Left cardiac atrium (tissue), 4 donors: ENCODE measurements at regions not wholly inside any gene's neighbourhood (a gene's known extent, or its start where the extent isn't known, plus 50 kb on each side); places are given as distances from the start of the nearest gene placed in this dataset.

Source experiments
- ATAC-seq, 2 donors: fragments of 200-7000 bp; cut with Tn5 transposase; one replicate each; pipeline ENCODE4 v1.9.1; 2020; ENCODE audit warnings: mild to moderate bottlenecking in 2 of 2, moderate library complexity in 2 of 2
- DNase-seq: peaks from one replicate; pipeline ENCODE4 v3.0.0-alpha.2; 2020
- intact Hi-C, 2 donors: fragments of 100-400 bp; cut with DNase I; formaldehyde crosslinking; loops; one replicate each; pipeline versions ENCODE4 v1.14.1 to v1.15.1; 2022 to 2023
- donor health status: DM: no; HTN: yes; CAD: no.
- donor health status: DM: no; HTN: yes; CAD: no; lungs with severe emphysema.
- donor health status: DM: yes; HTN: yes; CAD: no.
- donor health status: Dilated cardiomyopathy.

DNA sequence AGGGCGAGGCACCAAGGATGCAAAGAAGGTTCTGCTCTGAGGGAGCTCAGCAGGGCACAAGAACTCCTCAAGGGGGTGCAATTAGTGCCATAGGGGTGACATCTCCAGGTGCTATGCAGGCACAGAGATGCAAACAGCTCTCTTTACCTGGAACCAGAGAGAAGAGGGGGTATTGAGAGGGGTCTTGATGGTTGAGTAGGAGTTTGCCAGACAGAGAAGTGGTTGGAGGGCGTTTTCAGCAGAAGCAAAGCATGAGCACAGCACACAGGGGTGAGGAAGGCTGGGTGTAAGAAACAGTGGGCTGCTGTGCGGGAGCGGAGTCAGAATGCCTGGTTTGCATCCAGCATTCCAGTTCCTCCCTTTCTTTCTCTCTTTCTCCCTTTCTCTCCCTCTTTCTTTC is 81.8 kb upstream of the LHX1 start:
- ATAC-seq = no peak
- DNase-seq = no peak
- intact Hi-C loops = loop anchor here in 1 of 2 donors (10.0 kb wide), 1 partner anchor 59 kb away; no protein-coding TSS in a partner anchor

GRCh38 chr17:36856222-36856621 is 81.1 kb upstream of the LHX1 start:
- DNase-seq (no peak), ATAC-seq (no peak)
- intact Hi-C loops = loop anchor here in 1 of 2 donors (10.0 kb wide), 1 partner anchor 59 kb away; no protein-coding TSS in a partner anchor

DNA sequence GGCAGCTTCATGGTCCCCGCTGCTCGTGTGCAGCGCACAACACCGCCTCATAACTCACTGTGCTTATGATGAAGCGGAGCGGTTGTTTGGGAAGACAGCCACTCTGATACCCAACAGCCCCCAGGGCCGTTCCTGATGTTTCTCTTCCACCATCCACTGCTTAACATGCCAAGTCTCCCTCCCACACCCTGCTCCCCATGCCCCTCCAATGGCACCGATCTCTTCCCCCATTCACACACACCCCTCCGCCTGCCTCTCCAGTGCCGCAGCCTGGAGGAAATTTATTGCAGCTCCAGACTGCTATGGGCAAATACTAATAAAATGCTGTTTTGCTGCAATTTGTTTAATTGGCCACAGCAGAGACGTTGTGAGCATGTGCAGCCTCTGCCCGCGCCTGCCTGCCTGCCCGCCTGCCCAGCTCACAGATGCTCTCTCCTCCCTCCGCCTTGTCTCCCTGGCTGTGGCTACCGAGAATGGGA is 80.3 kb upstream of the LHX1 start:
- intact Hi-C loops = loop anchor here in 1 of 2 donors (10.0 kb wide), 1 partner anchor 58 kb away; no protein-coding TSS in a partner anchor
- ATAC-seq = no peak
- DNase-seq = no peak

GRCh38 chr17:36857698-36858097 is 79.6 kb upstream of the LHX1 start:
- no peak for ATAC-seq
- intact Hi-C loops = loop anchor here in 1 of 2 donors (10.0 kb wide), 1 partner anchor 57 kb away; no protein-coding TSS in a partner anchor
- no peak for DNase-seq

GRCh38 chr17:36858119-36859002 is 78.9 kb upstream of the LHX1 start:
- ATAC-seq (no peak), DNase-seq (no peak)
- intact Hi-C loops = loop anchor here in 1 of 2 donors (10.0 kb wide), 1 partner anchor 56 kb away; no protein-coding TSS in a partner anchor

DNA sequence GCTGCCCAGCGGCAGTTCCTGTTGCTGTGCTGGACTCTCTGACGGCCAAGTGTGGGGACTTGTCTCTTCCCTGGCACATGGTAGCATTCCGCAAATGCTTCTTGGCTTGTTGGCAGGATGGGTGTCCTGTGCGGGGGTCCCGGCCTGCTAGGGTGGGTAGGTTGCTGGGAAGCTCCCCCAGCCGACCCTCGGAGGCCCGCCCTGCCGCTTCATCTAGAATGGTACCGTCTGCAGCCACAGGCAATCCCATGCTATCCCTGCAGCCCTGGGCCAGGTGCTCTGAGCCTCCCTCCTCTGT is 78.3 kb upstream of the LHX1 start:
- no peak for ATAC-seq
- intact Hi-C loops = loop anchor here in 1 of 2 donors (10.0 kb wide), 1 partner anchor 56 kb away; no protein-coding TSS in a partner anchor
- no peak for DNase-seq

- intact Hi-C loops = loop anchor here in 1 of 2 donors (10.0 kb wide), 1 partner anchor 55 kb away; no protein-coding TSS in a partner anchor
- DNase-seq = no peak
- ATAC-seq = no peak
These were observed 77.6 kb upstream of the LHX1 start for GRCh38 chr17:36859706-36860105.

DNA sequence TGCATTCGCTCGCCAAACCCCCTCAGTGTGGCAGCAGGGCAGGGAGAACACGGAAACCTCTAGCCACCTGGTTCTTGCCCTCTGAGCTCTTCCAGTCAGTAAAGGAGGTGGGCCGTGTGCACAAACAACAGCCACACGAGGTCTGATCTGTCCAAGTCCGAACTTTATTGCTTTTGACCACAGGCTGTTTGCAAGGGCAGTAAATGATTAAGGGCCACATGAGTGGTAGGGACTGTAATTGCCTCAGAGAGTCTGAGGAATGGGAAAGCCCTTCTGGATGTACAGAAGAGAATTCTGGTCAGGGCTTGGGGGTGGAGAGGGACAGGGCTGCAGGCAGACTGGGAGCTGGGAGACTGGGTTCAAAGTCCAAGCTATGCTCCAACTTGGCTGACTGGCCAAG is 75.7 kb upstream of the LHX1 start:
- no peak for DNase-seq
- intact Hi-C loops = no loop called here
- ATAC-seq = no peak

DNA sequence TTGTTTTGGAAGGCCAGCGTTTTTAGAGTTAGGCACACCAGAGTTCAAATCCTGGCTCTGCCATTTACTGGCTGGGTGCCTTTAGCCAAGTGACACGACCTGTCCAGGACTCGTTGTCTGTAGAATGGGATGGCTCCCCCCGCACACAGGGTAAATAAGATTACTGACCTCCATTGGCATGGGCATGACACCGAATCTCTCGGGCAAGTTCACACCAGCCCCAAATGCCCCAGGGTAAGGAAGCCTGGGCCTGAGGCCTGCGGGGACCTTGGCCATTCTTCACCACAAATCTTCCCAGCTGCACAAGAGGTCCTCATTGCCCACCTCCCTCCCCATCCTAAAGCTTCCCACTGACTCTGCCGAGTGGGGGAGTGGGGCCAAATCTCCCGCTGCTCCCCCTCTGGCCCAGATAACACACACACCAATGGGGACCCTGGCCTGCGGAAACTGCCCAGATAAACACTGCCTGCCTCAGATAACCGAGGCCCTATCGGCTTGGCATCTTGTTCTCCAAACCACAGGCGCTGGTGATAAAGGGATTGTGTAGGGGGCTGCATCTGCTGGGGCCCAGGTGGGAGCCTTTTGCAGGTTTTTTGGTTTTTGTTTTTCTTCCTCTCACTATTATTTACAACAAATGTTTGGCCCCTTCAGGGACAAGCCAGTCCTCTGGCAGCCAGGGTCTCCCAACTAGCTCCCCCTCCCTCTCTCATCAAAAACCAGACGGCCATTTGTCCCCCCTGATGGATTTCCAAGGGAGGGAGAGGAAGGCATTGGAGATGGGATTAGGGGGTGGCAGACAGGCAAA is 75.0 kb upstream of the LHX1 start:
- ATAC-seq (no peak), DNase-seq (no peak)
- intact Hi-C loops = no loop called here

- ATAC-seq = no peak
- intact Hi-C loops = no loop called here
- no peak for DNase-seq
These were observed 74.1 kb upstream of the LHX1 start for GRCh38 chr17:36863131-36863530.

DNA sequence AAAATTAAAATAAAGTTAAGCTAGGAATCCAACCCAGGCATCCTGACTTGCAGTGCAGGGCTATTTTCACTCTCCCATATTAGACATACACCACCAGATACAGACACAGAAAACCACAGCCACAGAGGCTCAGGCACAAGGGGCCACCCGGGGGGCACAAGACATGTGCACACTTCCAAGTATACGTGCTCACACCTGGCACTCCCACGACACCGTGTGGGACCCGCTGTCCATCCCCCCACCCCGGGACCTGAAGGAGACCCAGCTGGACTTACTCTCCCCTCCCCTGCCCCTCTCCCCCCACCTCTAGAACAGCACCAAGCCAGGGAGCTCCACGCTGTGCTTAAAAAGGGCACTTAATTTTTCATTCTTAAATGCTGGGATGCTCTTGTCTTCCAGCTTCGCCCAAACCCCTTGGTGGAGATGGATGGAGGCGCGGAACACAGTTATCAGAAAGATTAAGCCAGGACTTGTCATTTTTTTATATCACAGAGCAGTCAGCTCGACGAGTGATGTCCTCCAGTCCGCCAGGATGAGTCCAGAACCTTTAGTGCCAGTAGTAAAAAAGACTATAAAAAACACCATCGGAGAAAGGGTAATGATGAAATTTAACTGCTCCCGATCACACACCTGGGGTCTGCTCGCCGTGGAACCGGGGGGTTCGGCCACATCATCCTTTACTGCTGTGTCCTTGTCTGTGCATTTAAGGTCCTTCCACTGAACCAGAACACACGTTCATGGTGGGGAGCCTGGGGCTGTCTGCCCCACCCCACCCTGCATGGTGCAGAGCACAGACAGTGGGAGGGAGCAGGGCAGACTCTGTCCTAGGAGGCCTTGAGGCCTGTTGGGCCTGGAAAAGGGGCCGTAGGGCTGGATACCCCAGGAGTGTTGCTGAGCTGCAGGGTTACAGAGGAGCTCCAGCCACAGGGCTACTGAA is 73.3 kb upstream of the LHX1 start:
- intact Hi-C loops = no loop called here
- DNase-seq = no peak
- no peak for ATAC-seq

DNA sequence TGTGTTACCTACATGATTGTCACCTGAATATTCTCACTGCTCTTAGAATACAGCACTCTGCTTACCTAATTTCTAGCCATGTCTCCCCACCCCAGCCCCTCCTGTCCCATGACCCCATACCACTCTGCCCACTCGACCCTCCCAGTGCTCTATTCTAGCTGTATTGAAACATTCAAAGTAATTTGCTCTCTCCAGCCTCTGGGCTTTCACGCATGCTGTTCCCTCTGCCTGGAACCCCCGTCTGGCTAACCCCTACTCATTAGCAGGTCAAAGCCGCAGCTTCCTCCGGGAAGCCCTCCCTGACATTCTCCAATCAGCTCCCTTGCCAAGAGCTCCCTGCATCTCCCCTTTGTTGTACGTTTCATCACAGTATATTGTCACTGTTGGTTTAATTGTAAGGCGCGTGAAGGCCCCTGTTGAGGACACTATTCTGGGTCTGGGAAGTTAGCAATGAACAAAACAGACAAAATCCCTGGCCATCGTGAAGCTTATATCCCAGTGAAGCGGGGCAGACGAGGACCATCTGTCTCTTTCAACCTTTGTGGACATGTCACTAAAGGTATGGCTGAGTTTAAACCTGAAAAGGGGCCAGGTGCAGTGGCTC is 72.3 kb upstream of the LHX1 start:
- ATAC-seq = no peak
- DNase-seq = no peak
- intact Hi-C loops = no loop called here

DNA sequence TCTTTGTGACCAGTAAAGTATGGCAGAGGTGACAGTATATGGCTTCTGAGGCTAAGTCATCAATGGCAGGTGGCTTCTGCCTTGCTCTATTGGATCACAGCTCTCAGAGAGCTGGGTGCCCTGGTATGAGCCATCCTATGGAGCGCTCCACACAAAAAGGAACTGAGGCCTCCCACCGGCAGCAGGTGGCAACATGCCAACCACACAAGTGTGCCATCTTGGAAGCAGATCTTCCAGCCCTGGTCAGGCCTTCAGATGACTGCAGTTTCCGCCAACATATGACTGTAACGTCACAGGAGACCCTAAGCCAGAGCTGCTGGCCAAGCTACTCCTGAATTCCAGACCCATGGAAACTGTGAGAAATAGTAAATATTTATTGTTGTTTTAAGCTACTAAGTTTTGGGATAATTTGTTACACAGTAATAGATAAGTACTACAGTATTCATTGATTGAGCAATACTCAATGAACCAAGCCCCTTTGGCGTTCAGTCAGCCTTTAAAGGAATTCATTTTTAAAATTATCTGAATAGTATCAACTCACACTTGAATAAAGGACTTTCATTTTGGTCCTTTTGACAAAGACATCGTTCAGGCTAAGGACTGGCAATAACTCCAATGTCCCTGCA is 69.4 kb upstream of the LHX1 start:
- no peak for DNase-seq
- no peak for ATAC-seq
- intact Hi-C loops = no loop called here

DNA sequence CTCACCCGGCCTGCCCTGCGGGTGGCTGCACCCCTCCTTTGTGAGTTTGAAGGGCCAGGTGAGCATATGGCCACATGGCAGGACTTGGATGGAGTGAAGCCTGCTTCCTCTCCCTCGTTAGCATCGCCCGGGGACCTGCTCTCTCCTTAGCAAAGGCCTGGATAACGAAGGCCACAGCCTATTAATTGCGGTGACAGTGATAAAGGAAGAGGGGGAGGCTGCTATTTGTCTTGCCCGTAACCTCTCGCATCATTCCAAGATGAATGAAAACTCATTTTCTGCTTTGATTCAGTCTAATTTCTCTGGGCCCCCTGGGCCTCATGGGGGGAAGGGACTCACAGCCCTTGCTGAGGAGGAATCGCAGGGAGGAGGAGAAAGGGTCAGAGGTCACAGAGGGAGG is 68.5 kb upstream of the LHX1 start:
- intact Hi-C loops = no loop called here
- ATAC-seq (no peak), DNase-seq (no peak)

- ATAC-seq (no peak), DNase-seq (no peak)
- intact Hi-C loops = no loop called here
These were observed 67.8 kb upstream of the LHX1 start for GRCh38 chr17:36869441-36869840.

DNA sequence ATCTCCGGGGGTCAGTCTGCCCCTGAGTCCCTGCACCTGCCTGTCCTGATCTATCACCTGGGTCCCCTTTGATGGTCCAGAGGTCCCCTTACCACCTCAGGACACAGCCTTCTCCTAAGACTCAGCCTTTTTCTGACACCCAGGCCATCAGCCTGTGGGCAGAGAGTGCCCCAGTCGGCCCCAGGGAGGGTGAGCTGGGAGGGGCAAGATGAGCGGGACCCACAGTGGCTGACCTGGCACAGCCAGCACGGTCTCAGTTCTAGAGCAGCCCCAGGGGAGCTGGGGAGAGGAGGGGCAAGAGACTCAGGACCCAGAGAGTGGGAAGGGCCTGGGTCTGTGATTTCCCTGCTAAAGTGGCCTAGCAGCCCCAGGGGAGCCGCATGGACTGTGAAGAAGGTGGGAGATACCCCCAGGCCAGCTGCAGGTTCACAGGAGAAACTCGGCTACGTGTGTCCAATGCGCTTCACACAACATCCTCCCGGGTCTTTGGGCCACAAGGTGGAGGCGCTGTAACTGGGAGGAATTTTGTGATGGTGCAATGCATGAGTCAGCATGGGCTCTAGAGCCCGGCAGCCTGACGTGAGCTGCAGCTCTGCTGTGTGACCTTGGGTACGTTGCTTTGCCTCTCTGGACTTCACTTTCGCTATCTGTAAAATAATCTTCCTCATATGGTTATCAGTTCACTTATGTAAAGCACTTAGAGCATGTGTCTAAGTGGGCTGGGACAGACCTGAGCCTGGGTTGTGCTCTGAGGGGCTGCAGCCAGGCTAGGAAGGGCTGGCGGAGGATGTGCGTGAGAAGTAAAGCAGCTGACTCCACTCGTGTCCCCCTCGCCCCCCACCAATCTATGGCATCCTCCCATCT is 67.2 kb upstream of the LHX1 start:
- no peak for ATAC-seq
- intact Hi-C loops = no loop called here
- DNase-seq = no peak

DNA sequence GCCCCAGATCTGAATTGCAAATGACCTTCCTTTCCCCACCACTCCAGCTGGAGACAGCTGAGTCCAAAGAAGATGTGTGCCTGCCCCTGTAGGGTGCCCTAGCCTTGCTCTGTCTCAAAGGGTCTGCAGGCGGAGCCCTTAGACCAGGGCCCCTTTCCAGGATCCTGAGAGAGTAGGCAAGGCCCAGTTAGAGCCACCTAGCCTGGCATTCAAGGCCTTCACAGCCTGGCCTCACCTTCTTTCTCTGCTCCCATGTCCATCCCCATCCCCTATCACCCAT is 66.6 kb upstream of the LHX1 start:
- no peak for ATAC-seq
- DNase-seq = no peak
- intact Hi-C loops = no loop called here
